ENCODE measurements at regions not wholly inside any gene's neighbourhood (a gene's known extent, or its start where the extent isn't known, plus 50 kb on each side); places are given as distances from the start of the nearest gene placed in this dataset.

GRCh38 chr12:25690996-25691864 is 138.1 kb upstream of the LMNTD1 start:
- Histone ChIP-seq H3K27me3 (no peaks in the 10 kb centered on the region), H3K4me1 (peaks cover 5% of the 10 kb centered on the region), H3K9me3 (no peaks in the 10 kb centered on the region), H3K4me3 (no peak overlapping the region), H3K27ac (no peak overlapping the region), H3K36me3 (no peaks in the 10 kb centered on the region)
- WGBS = 91% methylated on average over 8 of the region's 8 CpGs
- no peak for TF ChIP-seq POLR2A (IDR thresholded peaks at IDR 0.05)
- TF ChIP-seq EP300 (IDR thresholded peaks at IDR 0.05) = no peak
- TF ChIP-seq CTCF (IDR thresholded peaks at IDR 0.05) = no peak
- TF ChIP-seq POLR2AphosphoS5 (IDR thresholded peaks at IDR 0.05) = no peak
- DNase-seq (ENCODE audit: low spot score in 2 of 2) = no peak

GRCh38 chr12:25691865-25692114 is 138.7 kb upstream of the LMNTD1 start:
- Histone ChIP-seq H3K27ac (no peak overlapping the region), H3K27me3 (no peaks in the 10 kb centered on the region), H3K36me3 (no peaks in the 10 kb centered on the region), H3K4me1 (peaks cover 5% of the 10 kb centered on the region), H3K4me3 (no peak overlapping the region), H3K9me3 (no peaks in the 10 kb centered on the region)
- 67% methylated on average over 4 of the region's 4 CpGs for WGBS
- no peak for DNase-seq (ENCODE audit: low spot score in 2 of 2)
- TF ChIP-seq POLR2AphosphoS5 (IDR thresholded peaks at IDR 0.05) (no peak), EP300 (IDR thresholded peaks at IDR 0.05) (no peak), POLR2A (IDR thresholded peaks at IDR 0.05) (no peak), CTCF (IDR thresholded peaks at IDR 0.05) (no peak)

DNA sequence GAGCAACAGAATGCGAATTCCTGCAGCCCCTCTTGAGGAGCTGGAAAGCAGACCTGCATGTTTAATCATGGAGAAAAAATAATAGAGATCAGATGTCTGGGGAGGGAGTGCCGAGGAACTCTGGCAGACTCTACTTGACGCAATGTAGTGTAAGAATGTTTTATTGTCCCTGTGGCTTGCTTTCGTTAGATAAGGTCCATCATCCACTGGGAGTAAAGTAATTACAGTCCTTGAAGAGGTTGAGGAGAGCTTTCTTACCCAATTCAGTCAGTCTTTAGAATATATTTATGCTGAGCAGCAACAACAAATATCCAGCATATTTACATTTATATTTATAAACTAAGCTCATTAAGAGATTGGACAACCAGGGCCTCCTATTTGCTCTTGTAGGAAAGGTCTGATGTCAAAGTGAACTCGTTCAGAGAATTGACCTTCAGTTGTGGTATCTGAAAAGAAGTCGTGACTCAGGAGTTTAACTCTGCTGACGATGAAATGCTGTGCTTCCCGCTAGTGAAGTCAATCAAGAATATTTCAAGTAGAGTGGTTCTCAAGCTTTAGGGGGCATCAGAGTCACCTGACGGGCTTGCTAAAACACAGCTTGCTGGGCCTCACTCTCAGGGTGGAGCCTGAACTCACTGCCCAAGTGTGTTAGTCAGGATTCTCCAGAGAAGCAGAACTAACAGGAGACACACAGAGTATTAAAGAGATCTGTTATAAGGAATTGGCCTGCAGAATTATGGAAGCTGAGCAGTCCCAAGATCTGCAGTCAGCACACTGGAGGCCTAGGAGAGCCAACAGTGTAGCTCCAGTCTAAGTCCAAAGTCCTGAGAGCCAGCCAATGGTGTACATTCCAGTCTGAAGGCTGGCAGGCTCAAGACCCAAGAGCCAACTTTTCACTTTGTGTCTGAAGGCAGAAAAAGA is 139.3 kb upstream of the LMNTD1 start:
- Histone ChIP-seq H3K4me3 (no peak overlapping the region), H3K36me3 (no peaks in the 10 kb centered on the region), H3K27me3 (no peaks in the 10 kb centered on the region), H3K9me3 (no peaks in the 10 kb centered on the region), H3K27ac (no peak overlapping the region), H3K4me1 (peaks cover 5% of the 10 kb centered on the region)
- no peak for TF ChIP-seq POLR2AphosphoS5 (IDR thresholded peaks at IDR 0.05)
- no peak for TF ChIP-seq POLR2A (IDR thresholded peaks at IDR 0.05)
- TF ChIP-seq CTCF (IDR thresholded peaks at IDR 0.05) = no peak
- WGBS = 71% methylated on average over 9 of the region's 9 CpGs
- DNase-seq (ENCODE audit: low spot score in 2 of 2) = no peak

DNA sequence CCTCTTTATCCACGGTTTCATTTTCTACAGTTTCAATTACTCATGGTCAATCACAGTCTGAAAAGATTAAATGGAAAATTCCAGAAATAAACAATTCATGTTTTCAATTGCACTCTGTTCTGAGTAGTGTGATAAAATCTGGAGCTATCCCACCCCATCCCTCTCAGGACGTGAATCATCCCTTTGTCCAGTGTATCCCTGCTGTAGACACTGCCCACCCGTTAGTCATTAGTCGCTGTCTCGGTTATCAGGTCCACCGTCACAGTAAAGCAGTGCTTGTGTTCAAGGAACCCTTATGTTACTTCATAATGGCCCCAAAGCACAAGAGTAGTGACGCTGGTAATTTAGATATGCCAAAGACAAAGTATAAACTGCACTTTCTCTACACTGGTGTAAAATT is 141.0 kb upstream of the LMNTD1 start:
- no peak for DNase-seq (ENCODE audit: low spot score in 2 of 2)
- TF ChIP-seq POLR2A (IDR thresholded peaks at IDR 0.05) (no peak), POLR2AphosphoS5 (IDR thresholded peaks at IDR 0.05) (no peak), EP300 (IDR thresholded peaks at IDR 0.05) (no peak), CTCF (IDR thresholded peaks at IDR 0.05) (no peak)
- Histone ChIP-seq H3K27ac (no peak overlapping the region), H3K9me3 (no peaks in the 10 kb centered on the region), H3K27me3 (no peaks in the 10 kb centered on the region), H3K4me3 (no peak overlapping the region), H3K36me3 (no peaks in the 10 kb centered on the region), H3K4me1 (peaks cover 5% of the 10 kb centered on the region)
- 51% methylated on average over 7 of the region's 7 CpGs for WGBS

- Histone ChIP-seq H3K4me1 (peaks cover 5% of the 10 kb centered on the region), H3K4me3 (no peak overlapping the region), H3K27ac (no peak overlapping the region), H3K9me3 (no peaks in the 10 kb centered on the region), H3K36me3 (no peaks in the 10 kb centered on the region), H3K27me3 (no peaks in the 10 kb centered on the region)
- TF ChIP-seq POLR2A (IDR thresholded peaks at IDR 0.05) = no peak
- DNase-seq (ENCODE audit: low spot score in 2 of 2) = no peak
- WGBS = 64% methylated on average over 4 of the region's 4 CpGs
These were observed 142.5 kb upstream of the LMNTD1 start for GRCh38 chr12:25695574-25695973.
